Upper lobe of left lung (tissue), 6 donors: ENCODE measurements at regions not wholly inside any gene's neighbourhood (a gene's known extent, or its start where the extent isn't known, plus 50 kb on each side); places are given as distances from the start of the nearest gene placed in this dataset.

ENCODE experiments used
- ATAC-seq, 2 donors: fragments of 200-7000 bp; cut with Tn5 transposase; one replicate each; pipeline ENCODE4 v1.9.1; 2022; ENCODE audit warnings: mild to moderate bottlenecking in 2 of 2, moderate library complexity in 2 of 2; ENCODE audit not compliant: low FRiP score in 2 of 2
- DNase-seq, 2 donors: peaks; one replicate each; pipeline ENCODE4 v3.0.0-alpha.2; 2019 to 2020
- H3K27ac ChIP-seq, 4 donors: fragments of 200-600 bp; sonication (generic); one replicate each; pipeline ENCODE4 v1.5.1; 2016 to 2019
- H3K27me3 ChIP-seq, 4 donors: fragments of 200-600 bp; sonication (generic); one replicate each; pipeline ENCODE4 v1.5.1; 2017 to 2019
- H3K36me3 ChIP-seq, 4 donors: fragments of 200-600 bp; sonication (generic); one replicate each; pipeline ENCODE4 v1.5.1; 2016 to 2019
- H3K4me1 ChIP-seq, 4 donors: fragments of 200-600 bp; sonication (generic); one replicate each; pipeline ENCODE4 v1.5.1; 2018 to 2019
- H3K4me3 ChIP-seq, 4 donors: fragments of 200-600 bp; sonication (generic); one replicate each; pipeline ENCODE4 v1.5.1; 2017 to 2019; ENCODE audit warnings: mild to moderate bottlenecking in 2 of 4, moderate library complexity in 1 of 4
- H3K9me3 ChIP-seq, 4 donors: fragments of 200-600 bp; sonication (generic); one replicate each; pipeline ENCODE4 v1.5.1; 2018 to 2019
- EP300 ChIP-seq, 4 donors: sonication (generic); formaldehyde crosslinking; IDR thresholded peaks; one replicate each; pipeline ENCODE4 v1.5.1; 2017; ENCODE audit warnings: antibody characterized with exemption in 4 of 4, control low read depth in 2 of 4
- POLR2A ChIP-seq, 4 donors: fragments of 450-650 bp; IDR thresholded peaks; one replicate each; pipeline ENCODE4 v1.5.1; 2016 to 2017; ENCODE audit warnings: antibody characterized with exemption in 4 of 4, mild to moderate bottlenecking in 2 of 4
- POLR2AphosphoS5 ChIP-seq, 2 donors: sonication (generic); formaldehyde crosslinking; IDR thresholded peaks; one replicate each; pipeline ENCODE4 v1.5.1; 2017; ENCODE audit warnings: antibody characterized with exemption in 2 of 2
- WGBS, 2 donors: methylation state at CpG; one replicate each; pipeline ENCODE4 v1.1.5; 2017 to 2018; 5-methylcytosine and 5-hydroxymethylcytosine counted together
- TF ChIP-seq, protein P1 (sequence below), 6 experiments: fragments of 450-650 bp in 4 of 6; fragments of 200-600 bp in 2 of 6; sonication (generic) in 2 of 6; IDR thresholded peaks; one replicate each; pipeline ENCODE4 v1.5.1; 2016 to 2019; ENCODE audit warnings: antibody characterized with exemption in 6 of 6
- donor health status: DM: no; HTN: no; CAD: no; lungs with moderate emphysema.
- donor health status: DM: no; HTN: yes; CAD: no; lungs with severe emphysema.

DNA sequence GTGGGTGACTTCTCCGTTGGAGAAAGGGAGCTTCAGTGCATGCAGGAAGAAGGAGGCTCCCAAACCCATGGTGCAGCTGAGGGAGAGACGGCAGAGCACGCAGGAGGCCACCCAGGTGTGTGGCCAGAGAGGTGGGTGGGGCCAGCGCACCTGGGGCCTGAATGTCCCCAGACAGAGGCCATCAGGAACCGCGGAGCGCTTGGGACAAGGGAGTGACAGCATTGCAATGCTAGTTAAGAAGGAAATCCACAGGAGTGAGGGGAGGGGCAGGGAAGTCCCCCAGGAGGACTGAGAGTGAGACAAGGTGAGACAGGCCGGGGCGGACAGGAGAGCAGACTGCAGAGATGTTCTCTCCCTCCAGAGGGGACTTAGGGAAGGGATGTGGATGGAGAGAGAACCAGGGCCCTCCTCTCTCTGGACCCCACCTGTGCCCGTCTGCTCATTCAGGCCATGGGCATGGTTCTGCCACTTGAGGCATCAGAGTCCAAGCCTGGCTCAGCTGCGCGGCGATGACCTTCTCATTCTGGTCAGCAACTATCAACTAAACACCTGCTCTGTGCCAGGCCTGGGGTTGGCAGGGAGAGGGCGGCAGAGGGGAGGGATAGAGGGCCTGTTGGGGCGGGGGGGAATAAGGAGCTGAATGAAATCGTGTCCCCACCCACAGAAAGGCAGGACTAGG is 69.4 kb upstream of the COL13A1 start:
- Histone ChIP-seq H3K27me3 (no peaks in the 10 kb centered on the region), H3K4me3 (no peak overlapping the region), H3K9me3 (no peaks in the 10 kb centered on the region), H3K27ac (peak overlapping the region in 2 of 4 donors; percentile 18 to 61), H3K36me3 (no peaks in the 10 kb centered on the region), H3K4me1 (peaks cover 0 to 33% (median 11%) of the 10 kb centered on the region in 4 donors)
- WGBS, 2 donors, result 79 to 85% methylated on average over 14 to 16 of the region's 16 CpGs
- DNase-seq (no peak), ATAC-seq (no peak)
- no peak for TF ChIP-seq POLR2A (IDR thresholded peaks at IDR 0.05)
- TF ChIP-seq, protein P1, sequence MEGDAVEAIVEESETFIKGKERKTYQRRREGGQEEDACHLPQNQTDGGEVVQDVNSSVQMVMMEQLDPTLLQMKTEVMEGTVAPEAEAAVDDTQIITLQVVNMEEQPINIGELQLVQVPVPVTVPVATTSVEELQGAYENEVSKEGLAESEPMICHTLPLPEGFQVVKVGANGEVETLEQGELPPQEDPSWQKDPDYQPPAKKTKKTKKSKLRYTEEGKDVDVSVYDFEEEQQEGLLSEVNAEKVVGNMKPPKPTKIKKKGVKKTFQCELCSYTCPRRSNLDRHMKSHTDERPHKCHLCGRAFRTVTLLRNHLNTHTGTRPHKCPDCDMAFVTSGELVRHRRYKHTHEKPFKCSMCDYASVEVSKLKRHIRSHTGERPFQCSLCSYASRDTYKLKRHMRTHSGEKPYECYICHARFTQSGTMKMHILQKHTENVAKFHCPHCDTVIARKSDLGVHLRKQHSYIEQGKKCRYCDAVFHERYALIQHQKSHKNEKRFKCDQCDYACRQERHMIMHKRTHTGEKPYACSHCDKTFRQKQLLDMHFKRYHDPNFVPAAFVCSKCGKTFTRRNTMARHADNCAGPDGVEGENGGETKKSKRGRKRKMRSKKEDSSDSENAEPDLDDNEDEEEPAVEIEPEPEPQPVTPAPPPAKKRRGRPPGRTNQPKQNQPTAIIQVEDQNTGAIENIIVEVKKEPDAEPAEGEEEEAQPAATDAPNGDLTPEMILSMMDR (IDR thresholded peaks at IDR 0.05), result no peak
- TF ChIP-seq EP300 (IDR thresholded peaks at IDR 0.05), result no peak
- TF ChIP-seq POLR2AphosphoS5 (IDR thresholded peaks at IDR 0.05), result no peak

DNA sequence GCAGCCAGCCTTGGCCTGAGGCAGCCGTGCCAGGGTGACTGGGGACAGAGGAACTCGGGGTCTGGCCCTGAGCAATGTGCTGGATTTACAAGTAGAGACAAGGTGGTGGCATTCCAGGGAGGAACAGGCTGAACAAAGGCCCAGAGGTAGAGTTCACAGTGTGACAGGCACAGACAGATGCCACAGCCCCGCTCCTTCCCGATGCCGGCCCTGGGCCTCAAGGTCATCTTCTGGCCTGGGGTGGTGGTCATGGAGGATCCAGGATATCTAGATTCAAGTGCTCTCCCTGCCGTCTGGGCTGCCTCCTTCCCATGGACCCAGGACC is 68.9 kb upstream of the COL13A1 start:
- WGBS, 2 donors, result 78 to 88% methylated on average over 6 of the region's 6 CpGs
- Histone ChIP-seq H3K9me3 (no peaks in the 10 kb centered on the region), H3K4me1 (peaks cover 0 to 33% (median 11%) of the 10 kb centered on the region in 4 donors), H3K4me3 (no peak overlapping the region), H3K27me3 (no peaks in the 10 kb centered on the region), H3K36me3 (no peaks in the 10 kb centered on the region), H3K27ac (peak overlapping the region in 1 of 4 donors; percentile 61)
- no peak for DNase-seq
- ATAC-seq, result no peak
- TF ChIP-seq, protein P1 (IDR thresholded peaks at IDR 0.05), result no peak
- TF ChIP-seq EP300 (IDR thresholded peaks at IDR 0.05), result no peak

DNA sequence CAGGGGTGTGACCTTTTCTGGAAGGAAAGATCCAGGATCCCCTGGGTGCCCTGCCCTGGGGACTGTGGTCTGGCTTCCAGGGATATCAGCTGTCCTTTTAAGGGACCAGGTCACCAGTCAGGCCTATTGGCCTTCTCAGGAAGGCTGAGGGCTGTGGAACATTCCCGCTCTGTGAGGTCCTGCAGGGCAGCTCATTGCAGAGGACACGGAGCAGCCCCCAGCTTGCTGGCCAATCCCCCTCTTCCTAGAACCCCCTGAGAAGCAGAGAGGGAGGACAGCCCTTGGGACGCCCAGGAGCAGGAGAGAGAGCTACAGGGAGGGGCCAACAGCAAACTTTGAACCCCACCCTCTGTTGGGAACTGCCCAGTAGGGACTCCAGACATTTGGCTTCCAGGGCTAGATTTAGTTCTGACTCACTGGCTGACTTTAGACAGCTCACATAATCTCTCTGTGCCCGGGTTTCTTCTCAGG is 67.9 kb upstream of the COL13A1 start:
- Histone ChIP-seq H3K27ac (no peak overlapping the region), H3K4me1 (peaks cover 0 to 26% (median 7%) of the 10 kb centered on the region in 4 donors), H3K9me3 (no peaks in the 10 kb centered on the region), H3K36me3 (no peaks in the 10 kb centered on the region), H3K27me3 (no peaks in the 10 kb centered on the region), H3K4me3 (no peak overlapping the region)
- TF ChIP-seq POLR2AphosphoS5 (IDR thresholded peaks at IDR 0.05) (no peak), EP300 (IDR thresholded peaks at IDR 0.05) (no peak), POLR2A (IDR thresholded peaks at IDR 0.05) (no peak)
- TF ChIP-seq, protein P1 (IDR thresholded peaks at IDR 0.05), result no peak
- ATAC-seq (peak in 1 of 2 donors; percentile 79), DNase-seq (no peak)
- WGBS, 2 donors, result 57 to 70% methylated on average over 2 to 4 of the region's 4 CpGs

DNA sequence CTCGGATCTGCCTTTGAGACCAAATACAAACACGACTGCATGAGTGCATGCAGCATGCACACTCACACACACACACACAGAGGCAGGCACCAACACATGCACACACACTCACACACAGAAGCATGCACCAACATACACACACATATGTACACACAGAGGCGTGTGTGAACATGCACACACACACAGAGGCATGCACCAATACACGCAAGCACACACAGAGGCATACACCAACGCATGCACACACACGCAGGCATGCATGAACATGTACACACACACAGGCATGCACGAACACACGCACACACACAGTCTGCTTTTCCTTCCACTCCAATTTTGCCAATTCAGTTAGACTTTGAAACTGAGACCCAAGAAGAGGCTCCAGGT is 67.3 kb upstream of the COL13A1 start:
- Histone ChIP-seq H3K4me1 (peaks cover 0 to 20% (median 5%) of the 10 kb centered on the region in 4 donors), H3K27ac (no peak overlapping the region), H3K27me3 (no peaks in the 10 kb centered on the region), H3K4me3 (no peak overlapping the region), H3K9me3 (no peaks in the 10 kb centered on the region), H3K36me3 (no peaks in the 10 kb centered on the region)
- DNase-seq (no peak), ATAC-seq (no peak)
- WGBS, 2 donors, result 85% methylated on average over 8 of the region's 8 CpGs
- TF ChIP-seq POLR2A (IDR thresholded peaks at IDR 0.05) (no peak), POLR2AphosphoS5 (IDR thresholded peaks at IDR 0.05) (no peak), EP300 (IDR thresholded peaks at IDR 0.05) (no peak)
- TF ChIP-seq, protein P1 (IDR thresholded peaks at IDR 0.05), result no peak
